ENCODE measurements at regions not wholly inside any gene's neighbourhood (a gene's known extent, or its start where the extent isn't known, plus 50 kb on each side); places are given as distances from the start of the nearest gene placed in this dataset.
"Not testable (repeated sequence)": the region's sequence is repeated elsewhere in the genome, so short reads cannot be mapped to it uniquely, and the experiment has no call there.

DNA sequence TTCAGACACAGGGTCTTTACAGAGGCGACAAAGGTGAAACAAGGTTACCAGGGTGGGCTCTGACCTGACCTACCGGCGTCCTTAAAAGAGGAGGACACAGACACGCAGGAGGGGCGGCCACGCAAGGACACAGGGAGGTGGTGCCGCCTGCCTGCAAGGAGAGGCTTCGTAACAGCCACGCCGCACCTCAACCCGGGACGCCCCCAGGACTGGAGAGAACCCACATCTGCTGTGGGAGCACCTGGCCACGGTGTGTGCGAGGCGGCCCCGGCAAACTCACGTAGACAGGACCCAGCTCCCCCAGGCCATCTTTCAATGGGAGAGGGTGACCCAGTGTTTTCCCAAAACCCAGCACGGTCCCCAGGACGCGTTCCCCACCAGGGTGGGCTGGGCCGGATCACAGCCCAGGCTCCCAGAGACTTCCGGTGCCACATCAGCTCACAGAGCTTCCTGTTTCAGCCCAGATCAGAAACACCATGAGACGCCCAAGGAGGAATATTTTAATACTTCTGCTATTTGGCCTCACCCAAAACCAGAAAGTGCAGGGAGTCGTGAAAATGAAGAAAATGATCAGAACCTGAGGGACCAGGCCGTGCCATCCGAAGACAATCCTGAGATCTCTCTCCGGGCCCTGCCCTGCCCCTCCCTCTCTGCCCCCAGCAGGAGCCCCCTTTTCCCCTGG lies 5417.4 kb upstream of the TPTE start:
- DNase-seq (ENCODE audit: extremely low read depth, low read depth): not testable (repeated sequence)

DNA sequence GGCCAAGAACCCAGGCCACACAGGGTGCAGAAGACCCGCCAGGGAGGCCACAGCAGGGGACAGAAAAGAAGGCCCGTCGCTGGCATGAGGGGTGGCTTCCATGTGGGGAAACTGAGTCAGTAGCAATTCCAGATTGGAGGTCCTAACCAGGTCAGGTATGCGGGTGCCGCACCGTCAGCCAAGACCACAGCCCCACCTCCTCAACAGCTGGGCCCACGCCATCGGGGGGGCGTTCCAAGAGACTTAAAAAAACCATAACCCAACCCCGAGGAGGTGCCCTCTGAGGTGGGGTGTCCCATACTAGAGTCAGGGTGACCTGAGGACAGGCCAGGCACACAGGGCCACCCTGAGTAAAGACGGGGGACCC lies 5416.8 kb upstream of the TPTE start:
- DNase-seq (ENCODE audit: extremely low read depth, low read depth): not testable (repeated sequence)

DNA sequence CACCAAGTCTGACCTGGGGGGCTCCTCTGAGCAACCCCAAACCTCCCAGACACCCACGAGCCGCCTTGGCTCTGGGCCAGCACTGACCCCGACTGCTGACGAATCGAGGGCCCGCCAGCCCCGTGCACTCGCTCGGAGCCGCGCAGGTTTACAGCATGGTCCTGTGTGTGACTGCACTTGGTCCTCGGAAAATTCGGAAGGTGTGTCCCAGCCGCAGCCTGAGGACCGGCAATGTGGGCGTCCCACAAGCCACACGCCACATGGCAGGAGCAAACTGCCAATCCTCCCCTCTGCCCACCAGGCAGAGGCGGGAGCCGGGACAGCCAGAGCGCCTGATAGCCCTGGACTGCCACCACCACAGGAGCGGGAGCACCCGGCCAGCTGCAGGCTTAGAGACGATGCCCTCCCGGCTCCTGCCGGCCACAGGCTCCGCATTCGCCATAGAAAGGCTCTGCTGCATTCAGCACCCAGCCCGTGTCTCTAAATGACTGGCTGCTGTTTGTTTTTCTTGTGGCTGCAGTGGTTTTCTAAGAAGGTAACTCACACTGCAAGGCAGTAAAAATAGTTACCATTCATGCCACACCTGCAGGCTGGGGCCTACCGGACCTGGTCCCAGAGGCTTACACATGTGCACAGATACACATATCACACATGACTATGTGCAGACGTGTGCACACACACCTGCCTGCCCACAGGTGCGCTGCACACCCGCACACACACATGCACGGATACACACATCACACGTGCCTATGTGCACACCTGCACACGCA lies 5415.3 kb upstream of the TPTE start:
- not testable (repeated sequence) for DNase-seq (ENCODE audit: extremely low read depth, low read depth)

DNA sequence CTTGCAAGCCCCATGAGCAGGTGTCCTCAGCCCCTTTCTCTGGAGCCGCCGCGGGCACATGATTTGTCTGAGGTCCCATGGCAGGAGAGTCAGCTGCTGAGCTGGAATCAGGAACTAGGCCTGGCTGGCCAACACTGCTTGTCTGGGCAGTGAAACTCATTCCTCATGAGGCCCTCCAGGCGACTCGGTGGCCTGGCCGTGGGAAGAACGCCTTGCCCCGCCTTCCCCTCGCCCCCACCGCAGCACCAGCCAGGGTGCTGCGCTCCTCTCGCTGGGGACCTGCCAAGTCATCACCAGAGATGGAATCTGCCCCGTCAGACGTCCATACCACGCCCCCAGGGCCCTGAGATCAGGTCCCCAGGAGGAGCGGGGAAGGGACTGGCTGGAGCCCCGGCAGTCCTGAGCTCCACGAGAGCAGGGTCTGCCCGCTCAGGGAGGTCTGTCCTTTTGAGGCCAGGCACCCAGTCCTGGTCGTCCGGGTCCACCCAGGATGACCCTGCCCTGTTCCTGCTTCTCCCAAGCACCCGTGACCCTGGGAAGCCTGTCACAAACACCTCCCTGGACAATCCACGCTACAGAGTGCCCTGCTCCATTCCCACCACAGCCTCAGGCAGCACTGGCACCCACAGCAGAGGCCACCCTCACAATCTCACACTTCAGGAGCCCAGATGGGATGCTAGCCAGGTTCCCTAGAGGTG lies 5414.5 kb upstream of the TPTE start:
- not testable (repeated sequence) for DNase-seq (ENCODE audit: extremely low read depth, low read depth)

DNA sequence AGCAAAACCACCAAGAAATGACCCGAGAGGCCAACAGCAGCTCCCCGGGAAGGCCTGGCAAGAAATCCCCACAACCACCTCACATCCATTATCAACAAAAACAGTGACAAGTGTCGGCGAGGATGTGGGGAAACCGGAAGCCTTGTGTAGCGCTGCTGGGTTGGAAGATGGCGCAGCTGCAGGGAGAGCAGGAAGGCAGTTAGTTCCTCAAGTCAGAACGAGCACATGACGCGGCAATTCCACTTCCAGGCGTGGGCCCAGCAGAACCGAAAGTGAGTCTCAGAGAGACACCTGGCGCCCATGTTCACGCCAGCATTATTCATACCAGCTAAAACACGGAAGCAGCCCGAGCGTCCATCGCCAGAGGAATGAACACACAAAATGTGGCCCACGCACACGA lies 5413.7 kb upstream of the TPTE start:
- DNase-seq (ENCODE audit: extremely low read depth, low read depth): not testable (repeated sequence)

DNA sequence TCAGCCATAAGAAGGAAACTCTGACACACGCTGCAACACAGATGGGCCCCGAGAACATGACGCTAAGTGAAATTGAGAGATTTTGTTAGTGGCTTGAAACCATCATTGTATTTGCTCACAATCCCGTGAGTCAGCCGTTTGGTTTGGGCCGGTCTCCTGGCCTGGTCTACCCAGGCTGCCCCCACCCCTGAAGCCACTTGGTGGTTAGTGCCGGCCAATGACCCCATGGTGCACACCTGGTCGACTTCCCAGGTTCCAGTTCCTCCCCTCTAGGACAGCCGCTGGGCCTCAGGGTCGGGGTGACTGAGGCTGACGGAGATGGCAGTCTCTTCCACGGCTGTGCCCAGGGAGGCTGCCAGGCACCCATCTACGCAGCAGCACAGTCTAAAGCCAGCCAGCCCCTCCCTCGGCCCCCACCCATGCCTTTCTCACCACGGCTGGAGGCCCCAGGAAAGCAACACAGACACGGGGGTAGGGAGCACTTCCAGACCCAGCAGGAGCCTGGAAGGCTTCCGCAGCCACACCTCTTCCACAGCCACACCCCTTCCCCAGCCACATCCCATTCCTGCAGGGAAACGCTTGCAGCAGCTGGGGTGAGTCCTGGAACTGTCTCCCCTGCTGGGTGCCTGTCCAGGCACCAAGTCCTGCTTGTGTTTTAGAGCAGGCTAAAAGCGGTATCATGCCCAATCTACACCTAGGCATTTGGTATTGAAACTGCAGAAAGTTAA lies 5413.2 kb upstream of the TPTE start:
- not testable (repeated sequence) for DNase-seq (ENCODE audit: extremely low read depth, low read depth)

DNA sequence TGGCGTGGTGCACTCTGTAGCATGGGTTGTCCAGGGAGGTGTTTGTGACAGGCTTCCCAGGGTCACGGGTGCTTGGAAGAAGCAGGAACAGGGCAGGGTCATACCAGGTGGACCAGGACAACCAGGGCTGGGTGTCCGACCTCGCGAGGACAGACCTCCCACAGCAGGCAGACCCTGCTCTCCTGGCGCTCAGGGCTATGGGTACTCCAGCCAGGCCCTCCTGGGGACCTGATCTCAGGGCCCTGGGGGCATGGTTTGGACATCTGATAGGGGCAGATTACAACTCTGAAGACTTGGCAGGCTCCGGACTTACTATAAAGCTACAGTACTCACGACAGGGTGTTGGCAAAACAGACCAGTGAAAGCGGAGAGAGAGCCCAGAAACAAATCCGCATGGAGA lies 5410.2 kb upstream of the TPTE start:
- DNase-seq (ENCODE audit: extremely low read depth, low read depth): not testable (repeated sequence)

DNA sequence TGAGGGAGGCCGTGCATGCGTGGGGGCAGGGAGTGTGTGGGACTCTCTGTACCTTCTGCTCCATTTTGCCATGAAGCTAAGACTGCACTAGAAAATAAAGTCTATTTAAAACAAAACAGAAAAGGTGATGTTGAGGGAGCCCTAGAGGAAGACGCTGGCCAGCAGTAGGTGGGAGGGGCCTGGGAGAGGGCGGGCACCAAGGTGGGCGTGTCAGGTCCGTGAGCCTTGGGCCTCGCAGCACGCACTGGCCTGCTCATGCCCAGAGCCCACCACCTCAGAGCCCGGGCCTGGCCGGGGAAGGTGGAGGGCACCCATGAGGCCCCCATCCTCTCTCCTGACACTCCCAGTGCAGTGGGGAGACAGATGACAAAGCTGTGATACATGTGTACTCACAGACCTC lies 5408.3 kb upstream of the TPTE start:
- DNase-seq (ENCODE audit: extremely low read depth, low read depth): not testable (repeated sequence)

DNA sequence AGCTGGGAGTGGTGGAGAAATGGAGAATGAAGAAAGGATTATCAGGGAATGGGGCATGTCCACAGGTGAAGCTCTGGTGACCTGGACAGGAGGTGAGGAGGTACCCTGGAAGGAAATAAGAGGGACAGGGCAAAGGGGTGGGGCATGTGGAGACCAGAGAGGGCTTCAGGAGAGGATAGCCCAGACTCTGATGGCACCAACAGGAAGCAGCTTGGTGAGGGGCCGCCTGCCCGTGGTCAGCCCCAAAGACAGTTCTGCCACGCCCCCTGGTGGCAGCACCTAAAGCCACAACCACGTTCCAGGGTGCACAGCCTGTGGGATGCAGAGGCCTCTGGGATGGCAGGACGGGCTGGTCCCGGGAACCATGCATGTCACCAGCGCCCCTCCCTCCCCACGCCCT lies 5406.9 kb upstream of the TPTE start:
- DNase-seq (ENCODE audit: extremely low read depth, low read depth): not testable (repeated sequence)

DNA sequence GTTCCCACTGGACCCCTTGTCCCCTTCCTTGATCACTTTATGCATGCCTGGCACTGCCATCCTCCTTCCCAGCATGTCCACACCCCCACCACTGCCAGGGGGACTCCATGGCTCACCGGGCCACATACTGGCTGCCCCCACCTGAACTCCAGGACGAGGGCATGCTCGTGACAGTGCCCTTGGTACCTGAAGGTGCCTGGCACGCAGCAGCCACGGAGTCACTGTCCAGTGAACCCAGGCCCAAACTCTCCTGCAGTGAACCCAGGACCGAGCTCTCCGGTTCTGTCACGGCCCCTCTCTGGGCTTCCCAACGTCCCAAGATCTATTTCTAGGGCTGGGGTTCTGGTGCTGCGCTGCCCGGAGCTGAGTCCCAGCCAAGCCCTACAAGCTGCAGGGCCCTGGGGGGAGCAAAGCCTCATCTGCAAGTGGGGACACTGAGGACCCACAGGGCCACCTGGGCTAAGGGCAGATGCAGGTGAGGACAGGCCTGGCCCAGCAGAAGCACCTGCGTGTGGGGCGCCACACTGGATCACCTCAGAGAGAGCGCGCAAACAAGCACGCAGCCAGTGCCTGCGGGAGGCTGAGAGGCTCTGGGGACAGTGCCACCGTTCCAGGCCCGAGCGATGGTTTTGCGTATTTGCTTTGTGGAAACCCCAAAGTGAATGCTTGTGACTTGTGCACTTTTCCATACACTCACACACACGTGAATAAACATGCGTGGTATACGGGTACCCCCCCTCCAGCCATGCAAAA lies 5406.3 kb upstream of the TPTE start:
- DNase-seq (ENCODE audit: extremely low read depth, low read depth): not testable (repeated sequence)

DNA sequence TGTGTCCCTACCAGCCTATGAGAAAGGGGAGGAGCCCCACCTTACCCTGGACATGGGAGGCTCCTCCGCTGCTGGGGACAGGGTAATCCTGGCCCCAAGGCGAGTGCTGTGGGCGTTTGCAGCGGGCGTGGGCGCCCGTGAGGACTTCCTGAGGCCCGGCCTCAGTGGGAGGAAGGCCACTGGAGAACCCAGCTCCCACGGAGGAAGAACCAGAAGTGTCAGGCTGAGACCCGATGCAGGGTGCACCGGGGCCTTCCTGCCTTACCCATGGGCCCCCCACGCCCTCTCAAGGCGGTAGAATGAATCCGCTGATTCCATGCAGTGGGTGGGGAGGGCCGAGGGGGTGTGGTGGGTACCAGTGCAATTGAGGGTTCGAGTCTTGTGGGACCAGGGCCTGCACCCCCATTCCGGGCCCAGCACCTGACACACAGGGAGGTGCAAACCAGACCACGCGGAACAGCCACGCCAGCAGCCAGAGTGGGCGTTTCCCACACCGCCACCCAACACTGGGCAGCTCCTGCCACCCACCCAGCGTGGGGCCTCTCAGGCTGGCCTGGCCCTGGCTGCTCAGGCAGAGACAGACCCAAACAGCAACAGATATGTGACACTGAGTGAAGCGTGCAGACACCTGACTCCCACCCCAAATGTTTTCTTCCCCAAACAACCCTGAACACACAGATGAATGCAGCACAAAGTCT lies 5405.6 kb upstream of the TPTE start:
- not testable (repeated sequence) for DNase-seq (ENCODE audit: extremely low read depth, low read depth)

DNA sequence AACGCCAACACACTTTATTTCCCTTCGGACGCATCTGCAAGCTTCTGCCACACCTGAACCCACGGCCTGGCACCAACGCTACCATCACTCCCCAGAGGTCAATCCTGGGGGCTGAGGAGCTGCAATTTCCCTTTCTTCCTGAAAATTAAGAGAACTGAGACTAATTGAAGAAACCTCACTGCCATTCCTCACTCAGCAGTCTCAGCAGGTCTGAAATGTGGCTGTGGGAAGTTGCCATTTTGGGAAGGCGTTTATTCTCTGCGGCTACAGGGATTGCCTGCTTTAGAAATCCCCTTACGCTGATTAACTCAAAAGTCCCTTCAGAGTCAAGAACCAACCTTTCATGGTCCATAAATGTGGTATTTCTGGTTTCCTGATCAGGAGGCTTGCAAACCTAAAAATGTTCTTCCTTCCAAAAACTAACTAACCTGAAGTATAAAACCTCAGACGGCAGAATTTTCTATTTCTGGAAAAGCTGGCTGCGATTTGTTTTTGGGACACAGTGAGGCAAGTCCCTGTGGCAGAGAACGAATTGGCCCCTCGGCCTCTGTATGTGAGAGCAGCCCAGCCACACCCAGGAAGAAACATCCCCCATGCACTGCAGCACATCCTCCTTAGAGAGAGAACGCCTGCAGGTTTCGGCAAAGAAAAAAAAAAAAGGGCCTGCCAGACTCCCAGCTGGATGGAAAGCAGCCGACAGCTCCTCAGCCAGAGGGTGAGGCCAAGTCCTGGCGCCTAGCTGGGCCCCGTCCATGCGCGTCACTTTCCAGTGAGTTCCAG lies 5404.8 kb upstream of the TPTE start:
- DNase-seq (ENCODE audit: extremely low read depth, low read depth): not testable (repeated sequence)

DNA sequence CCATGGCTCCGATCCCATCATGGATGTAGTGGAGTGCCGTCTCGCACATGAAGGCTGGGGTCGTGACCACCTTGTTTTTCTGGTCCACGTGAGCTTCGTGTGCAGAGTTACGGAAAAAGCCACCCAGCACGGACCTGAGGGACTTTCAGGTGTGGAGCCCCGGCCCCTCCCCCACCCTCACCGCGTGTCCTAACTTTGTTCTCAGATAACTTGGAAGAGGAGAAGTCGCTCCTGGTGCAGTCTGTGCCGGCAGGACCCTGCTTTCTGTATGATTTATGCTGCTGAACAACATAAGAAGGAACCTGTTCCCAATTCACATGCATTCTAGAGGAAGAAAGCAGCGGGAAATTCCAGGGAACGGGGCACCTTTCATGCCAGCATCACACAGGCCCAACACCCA lies 5404.2 kb upstream of the TPTE start:
- not testable (repeated sequence) for DNase-seq (ENCODE audit: extremely low read depth, low read depth)

DNA sequence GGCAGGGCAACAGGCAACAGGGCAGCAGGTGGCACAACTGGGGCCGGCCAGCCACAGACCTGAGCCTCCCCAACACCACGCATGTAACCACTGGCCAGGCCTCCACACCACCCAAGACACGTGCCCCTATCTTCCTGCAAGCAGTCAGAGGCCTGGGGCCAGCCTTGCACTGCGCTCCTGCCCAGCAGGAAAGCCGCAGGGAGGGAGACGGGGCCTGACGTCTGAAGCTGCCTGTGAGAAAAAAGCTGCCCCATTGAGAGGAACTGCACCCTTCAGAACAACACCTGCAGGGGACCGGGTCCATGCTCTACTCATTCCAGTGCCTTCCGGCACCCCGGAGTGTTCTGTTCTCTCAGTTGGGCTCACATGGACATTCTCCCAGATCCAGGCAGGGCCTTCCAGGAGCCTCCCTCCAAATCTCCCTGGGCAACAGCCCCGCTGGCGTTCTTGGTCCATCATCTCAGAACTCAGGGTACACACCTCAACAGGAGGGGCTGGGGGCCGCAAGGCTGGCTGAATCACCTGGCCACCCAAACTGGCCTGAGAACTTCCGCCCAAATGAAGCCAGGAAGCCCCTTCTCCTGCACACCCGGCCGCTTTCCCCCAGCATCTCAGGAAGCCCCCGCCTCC lies 5403.6 kb upstream of the TPTE start:
- DNase-seq (ENCODE audit: extremely low read depth, low read depth): not testable (repeated sequence)

DNA sequence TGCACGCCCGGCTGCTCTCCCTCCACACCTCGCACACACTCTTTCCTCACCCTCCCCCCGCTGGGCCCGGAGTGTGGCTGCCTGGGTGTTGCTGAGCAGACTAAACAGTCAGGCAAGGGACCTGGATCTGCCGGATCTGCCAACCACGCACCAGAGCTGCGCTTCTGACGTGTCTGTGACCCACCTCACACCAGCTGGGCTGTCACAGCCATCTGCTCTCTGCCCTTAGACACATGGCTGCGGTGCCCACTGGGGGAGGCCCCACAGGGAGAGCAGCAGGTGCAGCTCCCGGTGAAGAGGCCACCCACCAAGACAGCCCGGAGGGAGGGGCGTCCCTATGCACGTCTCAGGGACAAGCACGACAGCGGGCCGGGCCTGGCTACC lies 5403.1 kb upstream of the TPTE start:
- not testable (repeated sequence) for DNase-seq (ENCODE audit: extremely low read depth, low read depth)

DNA sequence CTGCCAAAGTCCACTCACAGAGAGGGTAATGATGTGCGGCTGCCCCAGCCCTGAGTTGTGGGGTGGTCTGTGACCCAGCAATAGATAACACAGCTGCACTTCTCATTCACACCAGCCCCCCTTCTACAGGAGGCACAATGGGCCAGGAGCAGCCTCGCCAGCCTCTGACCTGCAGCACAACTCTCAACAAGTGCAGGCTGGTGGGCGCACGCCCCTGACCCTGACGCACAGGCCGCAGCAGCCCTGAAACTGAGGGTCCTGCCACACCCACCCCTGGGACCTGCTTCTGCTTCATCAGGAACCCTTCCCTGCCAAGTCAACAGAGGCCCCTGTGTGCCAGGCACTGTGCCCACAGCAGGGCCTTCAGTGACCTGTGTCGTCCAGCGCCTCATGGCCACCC lies 5402.2 kb upstream of the TPTE start:
- not testable (repeated sequence) for DNase-seq (ENCODE audit: extremely low read depth, low read depth)

DNA sequence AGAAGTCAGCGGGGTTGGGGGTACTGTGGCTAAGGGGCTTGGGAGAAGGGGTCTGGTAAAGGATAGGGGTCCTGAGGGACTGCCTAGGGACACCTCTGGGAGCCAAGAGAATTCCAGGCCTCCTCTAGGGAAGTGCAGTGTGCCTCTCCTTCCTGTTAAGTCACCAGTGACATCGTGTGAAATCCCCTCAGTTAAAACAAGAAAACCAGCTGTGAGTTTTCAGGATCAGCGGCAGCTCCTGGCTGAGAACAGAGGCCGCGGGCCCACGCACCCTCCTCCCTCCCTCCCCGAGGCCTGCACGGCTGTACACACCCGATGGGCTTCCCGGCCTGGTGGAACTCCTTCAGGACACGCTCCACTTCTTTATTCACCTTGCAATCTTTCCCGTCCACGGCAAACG lies 5400.0 kb upstream of the TPTE start:
- not testable (repeated sequence) for DNase-seq (ENCODE audit: extremely low read depth, low read depth)

DNA sequence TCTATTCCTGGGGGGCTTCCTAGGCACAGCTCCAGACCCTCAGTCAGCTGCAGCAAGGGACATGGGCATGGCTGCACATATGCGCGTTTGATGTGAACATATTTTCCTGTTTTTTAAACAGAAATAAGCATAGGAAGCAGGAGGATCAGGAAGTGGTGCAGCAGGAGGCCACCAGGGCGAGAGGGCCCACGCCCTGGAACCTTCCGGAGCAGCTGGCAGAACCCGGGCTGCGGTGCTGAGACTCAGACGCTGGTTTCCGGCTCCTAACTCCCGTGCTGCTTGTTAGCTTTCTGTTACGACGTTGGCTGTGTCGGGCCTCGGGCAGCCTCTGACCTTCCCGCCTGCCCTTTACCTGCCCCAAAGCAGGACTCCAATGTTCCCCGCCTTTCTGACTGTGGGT lies 5399.5 kb upstream of the TPTE start:
- DNase-seq (ENCODE audit: extremely low read depth, low read depth): not testable (repeated sequence)

Measured in AG09319 (cell line).